ENCODE measurements at regions not wholly inside any gene's neighbourhood (a gene's known extent, or its start where the extent isn't known, plus 50 kb on each side); places are given as distances from the start of the nearest gene placed in this dataset.

DNA sequence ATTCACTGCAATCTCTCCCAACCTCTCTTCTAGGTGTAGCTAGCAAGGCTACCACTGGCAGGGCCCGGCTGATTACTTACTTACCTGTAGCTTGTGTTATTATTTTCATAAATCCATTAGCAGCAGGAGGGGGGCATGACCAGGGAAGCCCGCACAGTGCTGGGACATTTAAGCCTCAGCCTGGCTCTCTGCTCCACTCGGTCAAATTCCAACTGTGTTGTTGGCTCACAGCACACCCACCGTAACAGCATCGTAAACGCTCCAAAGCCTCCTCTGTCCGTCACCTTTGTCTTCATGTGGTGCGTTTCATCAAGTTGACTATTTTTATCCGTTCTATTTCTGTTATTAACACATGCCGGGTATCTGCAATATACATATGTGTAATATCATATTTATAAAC lies 264.7 kb downstream of the NSG2 start:
- TF ChIP-seq EZH2 (IDR thresholded peaks at IDR 0.05) (no peak), SP1 (IDR thresholded peaks at IDR 0.05; ENCODE audit: low read depth) (no peak), RAD21 (IDR thresholded peaks at IDR 0.05; ENCODE audit: low read depth) (no peak), FOSL1 (IDR thresholded peaks at IDR 0.05; ENCODE audit: low read depth) (no peak), POLR2A (IDR thresholded peaks at IDR 0.05; ENCODE audit: borderline replicate concordance, extremely low read depth, insufficient read depth, insufficient read length) (no peak), EZH2phosphoT487 (IDR thresholded peaks at IDR 0.05; ENCODE audit: borderline replicate concordance) (no peak), ZFX (IDR thresholded peaks at IDR 0.05) (no peak), POLR2AphosphoS5 (IDR thresholded peaks at IDR 0.05; ENCODE audit: low read depth, low read length) (no peak), TCF7L2 (IDR thresholded peaks at IDR 0.05; ENCODE audit: borderline replicate concordance, extremely low read depth, insufficient read depth, insufficient read length) (no peak), SIN3A (IDR thresholded peaks at IDR 0.05; ENCODE audit: low read depth) (no peak), EGR1 (IDR thresholded peaks at IDR 0.05; ENCODE audit: low read depth) (no peak), JUND (IDR thresholded peaks at IDR 0.05) (no peak)
- TF ChIP-seq, protein P1, sequence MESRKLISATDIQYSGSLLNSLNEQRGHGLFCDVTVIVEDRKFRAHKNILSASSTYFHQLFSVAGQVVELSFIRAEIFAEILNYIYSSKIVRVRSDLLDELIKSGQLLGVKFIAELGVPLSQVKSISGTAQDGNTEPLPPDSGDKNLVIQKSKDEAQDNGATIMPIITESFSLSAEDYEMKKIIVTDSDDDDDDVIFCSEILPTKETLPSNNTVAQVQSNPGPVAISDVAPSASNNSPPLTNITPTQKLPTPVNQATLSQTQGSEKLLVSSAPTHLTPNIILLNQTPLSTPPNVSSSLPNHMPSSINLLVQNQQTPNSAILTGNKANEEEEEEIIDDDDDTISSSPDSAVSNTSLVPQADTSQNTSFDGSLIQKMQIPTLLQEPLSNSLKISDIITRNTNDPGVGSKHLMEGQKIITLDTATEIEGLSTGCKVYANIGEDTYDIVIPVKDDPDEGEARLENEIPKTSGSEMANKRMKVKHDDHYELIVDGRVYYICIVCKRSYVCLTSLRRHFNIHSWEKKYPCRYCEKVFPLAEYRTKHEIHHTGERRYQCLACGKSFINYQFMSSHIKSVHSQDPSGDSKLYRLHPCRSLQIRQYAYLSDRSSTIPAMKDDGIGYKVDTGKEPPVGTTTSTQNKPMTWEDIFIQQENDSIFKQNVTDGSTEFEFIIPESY (IDR thresholded peaks at IDR 0.05; ENCODE audit: extremely low read depth, insufficient replicate concordance, low read length): no peak
- TF ChIP-seq, protein P2, sequence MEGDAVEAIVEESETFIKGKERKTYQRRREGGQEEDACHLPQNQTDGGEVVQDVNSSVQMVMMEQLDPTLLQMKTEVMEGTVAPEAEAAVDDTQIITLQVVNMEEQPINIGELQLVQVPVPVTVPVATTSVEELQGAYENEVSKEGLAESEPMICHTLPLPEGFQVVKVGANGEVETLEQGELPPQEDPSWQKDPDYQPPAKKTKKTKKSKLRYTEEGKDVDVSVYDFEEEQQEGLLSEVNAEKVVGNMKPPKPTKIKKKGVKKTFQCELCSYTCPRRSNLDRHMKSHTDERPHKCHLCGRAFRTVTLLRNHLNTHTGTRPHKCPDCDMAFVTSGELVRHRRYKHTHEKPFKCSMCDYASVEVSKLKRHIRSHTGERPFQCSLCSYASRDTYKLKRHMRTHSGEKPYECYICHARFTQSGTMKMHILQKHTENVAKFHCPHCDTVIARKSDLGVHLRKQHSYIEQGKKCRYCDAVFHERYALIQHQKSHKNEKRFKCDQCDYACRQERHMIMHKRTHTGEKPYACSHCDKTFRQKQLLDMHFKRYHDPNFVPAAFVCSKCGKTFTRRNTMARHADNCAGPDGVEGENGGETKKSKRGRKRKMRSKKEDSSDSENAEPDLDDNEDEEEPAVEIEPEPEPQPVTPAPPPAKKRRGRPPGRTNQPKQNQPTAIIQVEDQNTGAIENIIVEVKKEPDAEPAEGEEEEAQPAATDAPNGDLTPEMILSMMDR (IDR thresholded peaks at IDR 0.05 in 2 of 3, conservative IDR thresholded peaks at IDR 0.05 in 1 of 3; ENCODE audit: borderline replicate concordance in 1 of 3, insufficient read depth in 1 of 3, low read depth in 2 of 3, low read length in 2 of 3): no peak

All from HCT116 (cell line).